ENCODE measurements at regions not wholly inside any gene's neighbourhood (a gene's known extent, or its start where the extent isn't known, plus 50 kb on each side); places are given as distances from the start of the nearest gene placed in this dataset.

DNA sequence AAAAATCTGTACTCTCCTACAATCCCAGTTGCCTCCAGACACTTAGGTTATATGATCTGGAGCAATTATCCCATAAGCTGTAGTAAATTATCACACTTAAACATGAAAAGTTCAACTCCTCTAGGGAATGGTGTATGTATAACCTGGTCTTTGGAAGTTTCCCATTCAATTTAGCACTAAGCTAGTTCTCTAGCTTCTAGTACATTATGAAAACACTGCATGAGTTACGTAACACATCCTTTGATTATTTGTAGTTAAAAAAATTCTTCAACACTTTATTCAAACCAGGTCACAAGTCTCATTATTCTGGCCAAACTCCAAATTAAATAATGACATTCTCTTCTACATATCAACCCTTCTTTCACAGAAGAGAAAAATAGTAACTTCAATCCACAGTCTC is 827.0 kb upstream of the ADAMTS5 start:
- TF ChIP-seq, protein P1, sequence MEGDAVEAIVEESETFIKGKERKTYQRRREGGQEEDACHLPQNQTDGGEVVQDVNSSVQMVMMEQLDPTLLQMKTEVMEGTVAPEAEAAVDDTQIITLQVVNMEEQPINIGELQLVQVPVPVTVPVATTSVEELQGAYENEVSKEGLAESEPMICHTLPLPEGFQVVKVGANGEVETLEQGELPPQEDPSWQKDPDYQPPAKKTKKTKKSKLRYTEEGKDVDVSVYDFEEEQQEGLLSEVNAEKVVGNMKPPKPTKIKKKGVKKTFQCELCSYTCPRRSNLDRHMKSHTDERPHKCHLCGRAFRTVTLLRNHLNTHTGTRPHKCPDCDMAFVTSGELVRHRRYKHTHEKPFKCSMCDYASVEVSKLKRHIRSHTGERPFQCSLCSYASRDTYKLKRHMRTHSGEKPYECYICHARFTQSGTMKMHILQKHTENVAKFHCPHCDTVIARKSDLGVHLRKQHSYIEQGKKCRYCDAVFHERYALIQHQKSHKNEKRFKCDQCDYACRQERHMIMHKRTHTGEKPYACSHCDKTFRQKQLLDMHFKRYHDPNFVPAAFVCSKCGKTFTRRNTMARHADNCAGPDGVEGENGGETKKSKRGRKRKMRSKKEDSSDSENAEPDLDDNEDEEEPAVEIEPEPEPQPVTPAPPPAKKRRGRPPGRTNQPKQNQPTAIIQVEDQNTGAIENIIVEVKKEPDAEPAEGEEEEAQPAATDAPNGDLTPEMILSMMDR (conservative IDR thresholded peaks at IDR 0.05) = no peak
- no peak for TF ChIP-seq ZFX (IDR thresholded peaks at IDR 0.05)
